ENCODE measurements at regions not wholly inside any gene's neighbourhood (a gene's known extent, or its start where the extent isn't known, plus 50 kb on each side); places are given as distances from the start of the nearest gene placed in this dataset.

GRCh38 chrX:13196782-13197181 lies 123.1 kb downstream of the ATXN3L start:
- TF ChIP-seq EZH2 (IDR thresholded peaks at IDR 0.05; ENCODE audit: borderline replicate concordance, insufficient read depth, low read depth, low read length, poor library complexity, severe bottlenecking), result no peak
- TF ChIP-seq CTCF (IDR thresholded peaks at IDR 0.05), result no peak
- CTCF ChIA-PET, result no interaction called here
- Histone ChIP-seq H3K4me2 (replicated peaks; ENCODE audit: low read depth, low read length, poor library complexity, severe bottlenecking) (no peak overlapping the region), H4K20me1 (ENCODE audit: control insufficient read depth, insufficient read depth, low read length, poor library complexity, severe bottlenecking) (no peaks in the 10 kb centered on the region), H3K36me3 (replicated peaks in 1 of 2; ENCODE audit: control extremely low read depth in 1 of 2, control insufficient read depth in 1 of 2, extremely low read depth in 1 of 2, insufficient read depth in 2 of 2, low read length in 1 of 2) (no peaks in the 10 kb centered on the region), H3K9me3 (ENCODE audit: control extremely low read depth in 1 of 3, control insufficient read depth in 2 of 3, insufficient read depth in 1 of 3, low read length in 2 of 3) (no peaks in the 10 kb centered on the region), H3K79me2 (ENCODE audit: control insufficient read depth, insufficient read depth, low read length) (no peaks in the 10 kb centered on the region), H2AFZ (ENCODE audit: insufficient read depth, low read depth, low read length, poor library complexity, severe bottlenecking) (no peak overlapping the region), H3K4me1 (ENCODE audit: control insufficient read depth in 2 of 2, insufficient read depth in 2 of 2, low read length in 2 of 2) (peaks cover 0 to 6% of the 10 kb centered on the region in 2 donors), H3K27me3 (replicated peaks in 1 of 4; ENCODE audit: control extremely low read depth in 1 of 4, control insufficient read depth in 3 of 4, insufficient read depth in 4 of 4, low read length in 3 of 4) (no peaks in the 10 kb centered on the region), H3K4me3 (ENCODE audit: control extremely low read depth in 1 of 5, extremely low read depth in 1 of 5, insufficient read depth in 1 of 5, low read depth in 2 of 5, low read length in 4 of 5) (no peak overlapping the region), H3K9ac (ENCODE audit: low read length) (no peak overlapping the region), H3K27ac (ENCODE audit: low read length in 2 of 2) (no peak overlapping the region)
- POLR2A ChIA-PET, result no interaction called here
- ATAC-seq (ENCODE audit: low read depth), result no peak
- DNase-seq, result no peak
- H3K27me3 Mint-ChIP-seq, result no peaks in the 10 kb centered on the region
- H3K4me3 Mint-ChIP-seq, result no peak overlapping the region
- no peaks in the 10 kb centered on the region for H3K9me3 Mint-ChIP-seq (ENCODE audit: insufficient read depth)
- intact Hi-C loops (cut with micrococcal nuclease), result no loop called here
- no peak overlapping the region for H3K27ac Mint-ChIP-seq
- WGBS (ENCODE audit: insufficient coverage), result no CpG with 5 or more reads among the region's 2 CpGs
- H3K4me1 Mint-ChIP-seq, result peaks cover 11% of the 10 kb centered on the region

- intact Hi-C loops (cut with micrococcal nuclease), result no loop called here
- Mint-ChIP-seq H3K4me3 (no peak overlapping the region), H3K27me3 (no peaks in the 10 kb centered on the region), H3K4me1 (peaks cover 11% of the 10 kb centered on the region), H3K27ac (no peak overlapping the region), H3K9me3 (ENCODE audit: insufficient read depth) (no peaks in the 10 kb centered on the region)
- no peaks in the 10 kb centered on the region for H3K79me2 ChIP-seq (ENCODE audit: control insufficient read depth, insufficient read depth, low read length)
- ChIA-PET POLR2A (no interaction called here), CTCF (interaction anchor here (1.2 kb wide), 1 partner anchor 224 kb away, joined by 3 read pairs; no protein-coding TSS in a partner anchor)
- H2AFZ ChIP-seq (ENCODE audit: insufficient read depth, low read depth, low read length, poor library complexity, severe bottlenecking), result no peak overlapping the region
- H3K36me3 ChIP-seq (replicated peaks in 1 of 2; ENCODE audit: control extremely low read depth in 1 of 2, control insufficient read depth in 1 of 2, extremely low read depth in 1 of 2, insufficient read depth in 2 of 2, low read length in 1 of 2), result no peaks in the 10 kb centered on the region
- H3K27ac ChIP-seq (ENCODE audit: low read length in 2 of 2), result no peak overlapping the region
- no peak for TF ChIP-seq EZH2 (IDR thresholded peaks at IDR 0.05; ENCODE audit: borderline replicate concordance, insufficient read depth, low read depth, low read length, poor library complexity, severe bottlenecking)
- no peak for TF ChIP-seq CTCF (IDR thresholded peaks at IDR 0.05)
- DNase-seq (no peak), ATAC-seq (ENCODE audit: low read depth) (no peak)
- H3K4me1 ChIP-seq (ENCODE audit: control insufficient read depth in 2 of 2, insufficient read depth in 2 of 2, low read length in 2 of 2), result peaks cover 0 to 6% of the 10 kb centered on the region in 2 donors
- H3K27me3 ChIP-seq (replicated peaks in 1 of 4; ENCODE audit: control extremely low read depth in 1 of 4, control insufficient read depth in 3 of 4, insufficient read depth in 4 of 4, low read length in 3 of 4), result no peaks in the 10 kb centered on the region
- no peak overlapping the region for H3K4me3 ChIP-seq (ENCODE audit: control extremely low read depth in 1 of 5, extremely low read depth in 1 of 5, insufficient read depth in 1 of 5, low read depth in 2 of 5, low read length in 4 of 5)
- H4K20me1 ChIP-seq (ENCODE audit: control insufficient read depth, insufficient read depth, low read length, poor library complexity, severe bottlenecking), result no peaks in the 10 kb centered on the region
- H3K4me2 ChIP-seq (replicated peaks; ENCODE audit: low read depth, low read length, poor library complexity, severe bottlenecking), result no peak overlapping the region
- WGBS (ENCODE audit: insufficient coverage), result no CpG with 5 or more reads among the region's 3 CpGs
- no peak overlapping the region for H3K9ac ChIP-seq (ENCODE audit: low read length)
- no peaks in the 10 kb centered on the region for H3K9me3 ChIP-seq (ENCODE audit: control extremely low read depth in 1 of 3, control insufficient read depth in 2 of 3, insufficient read depth in 1 of 3, low read length in 2 of 3)
Observed at GRCh38 chrX:13195340-13195739, 124.5 kb downstream of the ATXN3L start.

Measured in B cell (primary cell).